Panc1 (cell line): ENCODE measurements at regions not wholly inside any gene's neighbourhood (a gene's known extent, or its start where the extent isn't known, plus 50 kb on each side); places are given as distances from the start of the nearest gene placed in this dataset.

Experiments used
- ATAC-seq: fragments of 200-7000 bp; cut with Tn5 transposase; 2 replicates; pipeline ENCODE4 v1.9.1; 2020; ENCODE audit warnings: mild to moderate bottlenecking, moderate library complexity
- BruUV-seq: library from RNA; stranded (reverse); fragments of 400-500 nt; replicated peaks from 2 replicates; lab custom pipeline; 2021; lab: Mats Ljungman, UMichigan
- CTCF ChIA-PET: fragments of 300-600 bp; sonication (Branson Sonifier 250); formaldehyde crosslinking; loops from one replicate; lab custom pipeline; 2022; ENCODE audit warnings: antibody characterized with exemption; lab: Charles Lee
- POLR2A ChIA-PET: fragments of 300-600 bp; sonication (Branson Sonifier 250); formaldehyde crosslinking; loops from one replicate; lab custom pipeline; 2022; ENCODE audit warnings: antibody characterized with exemption; lab: Charles Lee
- DNase-seq: peaks from one replicate; pipeline ENCODE4 v3.0.0-alpha.2; 2010; ENCODE audit warnings: low read depth, low spot score
- H3K27ac ChIP-seq: 2 replicates; pipeline ENCODE4 v1.5.1; 2011; ENCODE audit warnings: mild to moderate bottlenecking, low read length, inconsistent platforms
- H3K27me3 ChIP-seq: fragments of 200-500 bp; sonication (Bioruptor generic); 2 replicates; pipeline ENCODE4 v1.6.0; 2014; ENCODE audit warnings: low read length, inconsistent platforms; ENCODE audit not compliant: control insufficient read depth, insufficient read depth
- H3K36me3 ChIP-seq: fragments of 200-500 bp; sonication (Bioruptor generic); 2 replicates; pipeline ENCODE4 v1.5.1; 2014; ENCODE audit warnings: inconsistent platforms, mild to moderate bottlenecking, low read length, moderate library complexity; ENCODE audit not compliant: control insufficient read depth, insufficient read depth
- H3K4me1 ChIP-seq: 2 replicates; pipeline ENCODE4 v1.5.1; 2011; ENCODE audit warnings: inconsistent platforms, mild to moderate bottlenecking, low read length, moderate library complexity; ENCODE audit not compliant: control insufficient read depth, insufficient read depth
- H3K4me3 ChIP-seq, 2 experiments: 2 replicates each; pipeline ENCODE4 v1.5.1; 2011 to 2012; ENCODE audit warnings: low read depth in 2 of 2, low read length in 2 of 2, mild to moderate bottlenecking in 2 of 2, inconsistent platforms in 1 of 2, moderate library complexity in 1 of 2
- H3K9me3 ChIP-seq: fragments of 200-500 bp; sonication (Bioruptor generic); 2 replicates; pipeline ENCODE4 v1.5.1; 2014; ENCODE audit warnings: low read depth, mild to moderate bottlenecking, inconsistent platforms, low read length, moderate library complexity; ENCODE audit not compliant: control insufficient read depth, insufficient read depth
- POLR2AphosphoS5 ChIP-seq: IDR thresholded peaks from 2 replicates; pipeline ENCODE4 v1.6.1; 2012; ENCODE audit warnings: mild to moderate bottlenecking, low read depth, low read length, moderate library complexity
- SIN3A ChIP-seq: IDR thresholded peaks from 2 replicates; pipeline ENCODE4 v1.6.1; 2012; ENCODE audit warnings: low read depth, mild to moderate bottlenecking, low read length, moderate library complexity, borderline replicate concordance; ENCODE audit not compliant: insufficient read depth
- TCF7L2 ChIP-seq: IDR thresholded peaks from 2 replicates; pipeline ENCODE4 v1.6.1; 2011; ENCODE audit warnings: mild to moderate bottlenecking, low read depth, low read length, inconsistent platforms
- in situ Hi-C: cut with HindIII; loops from 2 replicates; pipeline ENCODE4 v1.10.0; 2016; ENCODE audit warnings: low sequenced_read_pairs, low pct_unique_long_range_greater_than_20kb
- intact Hi-C: fragments of 100-400 bp; cut with micrococcal nuclease; formaldehyde crosslinking; loops from one replicate; pipeline ENCODE4 v1.10.0; 2022; ENCODE audit not compliant: unreplicated experiment
- TF ChIP-seq, protein P1 (sequence below): fragments of 450-650 bp; IDR thresholded peaks from 2 replicates; pipeline ENCODE4 v1.5.1; 2017; ENCODE audit warnings: mild to moderate bottlenecking
- TF ChIP-seq, protein P2 (sequence below), 2 experiments: IDR thresholded peaks; 2 replicates each; pipeline ENCODE4 v1.6.1; 2011 to 2012; ENCODE audit warnings: low read depth in 2 of 2, control low read depth in 1 of 2, low read length in 1 of 2, mild to moderate bottlenecking in 1 of 2, moderate library complexity in 1 of 2; ENCODE audit not compliant: insufficient read depth in 1 of 2

DNA sequence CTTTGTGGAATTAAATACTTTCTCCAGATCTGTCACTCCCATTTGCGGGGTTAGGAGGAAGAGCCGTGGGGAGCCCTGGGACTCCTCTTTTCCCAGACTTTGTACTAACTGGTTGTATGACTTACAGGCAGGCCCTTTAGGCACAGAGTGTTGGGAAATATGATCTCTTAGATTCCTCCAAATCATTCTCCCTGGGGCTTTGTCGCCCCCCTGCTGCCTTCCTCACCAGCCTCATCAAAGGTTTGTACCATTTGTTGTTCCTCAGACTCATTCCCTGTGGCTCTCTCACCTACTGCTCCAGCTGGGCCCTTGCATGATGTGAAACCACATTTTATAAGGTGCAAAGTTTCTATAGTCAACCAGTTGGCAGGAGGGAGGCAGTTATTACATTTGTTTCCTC, 56.4 kb downstream of the CRYGS start:
- BruUV-seq = no TSS peak
- Histone ChIP-seq H3K4me1 (no peaks in the 10 kb centered on the region), H3K27me3 (peaks cover 22% of the 10 kb centered on the region), H3K27ac (no peak overlapping the region), H3K36me3 (no peaks in the 10 kb centered on the region), H3K9me3 (no peaks in the 10 kb centered on the region), H3K4me3 (no peak overlapping the region)
- intact Hi-C loops (no loop called here), in situ Hi-C loops (no loop called here)
- TF ChIP-seq POLR2AphosphoS5 = no peak
- TF ChIP-seq, protein P1, sequence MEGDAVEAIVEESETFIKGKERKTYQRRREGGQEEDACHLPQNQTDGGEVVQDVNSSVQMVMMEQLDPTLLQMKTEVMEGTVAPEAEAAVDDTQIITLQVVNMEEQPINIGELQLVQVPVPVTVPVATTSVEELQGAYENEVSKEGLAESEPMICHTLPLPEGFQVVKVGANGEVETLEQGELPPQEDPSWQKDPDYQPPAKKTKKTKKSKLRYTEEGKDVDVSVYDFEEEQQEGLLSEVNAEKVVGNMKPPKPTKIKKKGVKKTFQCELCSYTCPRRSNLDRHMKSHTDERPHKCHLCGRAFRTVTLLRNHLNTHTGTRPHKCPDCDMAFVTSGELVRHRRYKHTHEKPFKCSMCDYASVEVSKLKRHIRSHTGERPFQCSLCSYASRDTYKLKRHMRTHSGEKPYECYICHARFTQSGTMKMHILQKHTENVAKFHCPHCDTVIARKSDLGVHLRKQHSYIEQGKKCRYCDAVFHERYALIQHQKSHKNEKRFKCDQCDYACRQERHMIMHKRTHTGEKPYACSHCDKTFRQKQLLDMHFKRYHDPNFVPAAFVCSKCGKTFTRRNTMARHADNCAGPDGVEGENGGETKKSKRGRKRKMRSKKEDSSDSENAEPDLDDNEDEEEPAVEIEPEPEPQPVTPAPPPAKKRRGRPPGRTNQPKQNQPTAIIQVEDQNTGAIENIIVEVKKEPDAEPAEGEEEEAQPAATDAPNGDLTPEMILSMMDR = peak; percentile 16; the same call in 1 of the 2 replicates
- TF ChIP-seq SIN3A = no peak
- TF ChIP-seq, protein P2, sequence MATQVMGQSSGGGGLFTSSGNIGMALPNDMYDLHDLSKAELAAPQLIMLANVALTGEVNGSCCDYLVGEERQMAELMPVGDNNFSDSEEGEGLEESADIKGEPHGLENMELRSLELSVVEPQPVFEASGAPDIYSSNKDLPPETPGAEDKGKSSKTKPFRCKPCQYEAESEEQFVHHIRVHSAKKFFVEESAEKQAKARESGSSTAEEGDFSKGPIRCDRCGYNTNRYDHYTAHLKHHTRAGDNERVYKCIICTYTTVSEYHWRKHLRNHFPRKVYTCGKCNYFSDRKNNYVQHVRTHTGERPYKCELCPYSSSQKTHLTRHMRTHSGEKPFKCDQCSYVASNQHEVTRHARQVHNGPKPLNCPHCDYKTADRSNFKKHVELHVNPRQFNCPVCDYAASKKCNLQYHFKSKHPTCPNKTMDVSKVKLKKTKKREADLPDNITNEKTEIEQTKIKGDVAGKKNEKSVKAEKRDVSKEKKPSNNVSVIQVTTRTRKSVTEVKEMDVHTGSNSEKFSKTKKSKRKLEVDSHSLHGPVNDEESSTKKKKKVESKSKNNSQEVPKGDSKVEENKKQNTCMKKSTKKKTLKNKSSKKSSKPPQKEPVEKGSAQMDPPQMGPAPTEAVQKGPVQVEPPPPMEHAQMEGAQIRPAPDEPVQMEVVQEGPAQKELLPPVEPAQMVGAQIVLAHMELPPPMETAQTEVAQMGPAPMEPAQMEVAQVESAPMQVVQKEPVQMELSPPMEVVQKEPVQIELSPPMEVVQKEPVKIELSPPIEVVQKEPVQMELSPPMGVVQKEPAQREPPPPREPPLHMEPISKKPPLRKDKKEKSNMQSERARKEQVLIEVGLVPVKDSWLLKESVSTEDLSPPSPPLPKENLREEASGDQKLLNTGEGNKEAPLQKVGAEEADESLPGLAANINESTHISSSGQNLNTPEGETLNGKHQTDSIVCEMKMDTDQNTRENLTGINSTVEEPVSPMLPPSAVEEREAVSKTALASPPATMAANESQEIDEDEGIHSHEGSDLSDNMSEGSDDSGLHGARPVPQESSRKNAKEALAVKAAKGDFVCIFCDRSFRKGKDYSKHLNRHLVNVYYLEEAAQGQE (IDR thresholded peaks at IDR 0.05; ENCODE audit: insufficient read depth in 1 of 2, low read depth in 2 of 2, low read length in 1 of 2) = no peak
- no peak for TF ChIP-seq TCF7L2
- CTCF ChIA-PET = interaction anchor here (0.6 kb wide), 1 partner anchor 316 kb away, joined by 3 read pairs; no protein-coding TSS in a partner anchor
- DNase-seq = no peak
- no peak for ATAC-seq
- POLR2A ChIA-PET = no interaction called here

DNA sequence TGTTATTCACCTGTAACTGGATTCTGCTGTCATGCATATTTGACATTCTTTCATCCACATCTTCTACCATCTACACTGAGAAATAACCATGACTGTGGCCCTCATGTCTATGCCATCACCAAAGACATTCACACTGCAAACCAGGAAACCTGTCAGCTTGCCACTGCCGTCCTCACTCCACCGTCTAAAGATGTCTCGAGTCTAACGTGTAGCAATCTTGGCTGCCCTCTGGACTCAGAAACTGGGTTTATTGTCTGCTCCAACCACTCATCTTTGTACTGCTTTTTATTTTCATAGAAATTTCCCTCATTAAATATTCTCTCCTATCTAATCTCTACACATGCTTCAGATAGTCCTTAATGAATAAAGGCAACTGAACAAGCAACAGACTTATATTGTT, 57.1 kb downstream of the CRYGS start:
- intact Hi-C loops = no loop called here
- no peak overlapping the region for H3K27ac ChIP-seq
- ATAC-seq (no peak), DNase-seq (no peak)
- no peak overlapping the region for H3K4me3 ChIP-seq
- TF ChIP-seq SIN3A = no peak
- no peak for TF ChIP-seq POLR2AphosphoS5
- no peak for TF ChIP-seq TCF7L2
- TF ChIP-seq, protein P1 = no peak
- TF ChIP-seq, protein P2 (IDR thresholded peaks at IDR 0.05; ENCODE audit: insufficient read depth in 1 of 2, low read depth in 2 of 2, low read length in 1 of 2) = no peak
- in situ Hi-C loops = no loop called here
- no peaks in the 10 kb centered on the region for H3K4me1 ChIP-seq
- CTCF ChIA-PET = no interaction called here
- POLR2A ChIA-PET = no interaction called here
- H3K36me3 ChIP-seq = no peaks in the 10 kb centered on the region
- BruUV-seq = no TSS peak
- H3K9me3 ChIP-seq = no peaks in the 10 kb centered on the region
- peaks cover 18% of the 10 kb centered on the region for H3K27me3 ChIP-seq
